HG03135 (cell line): ENCODE measurements at regions not wholly inside any gene's neighbourhood (a gene's known extent, or its start where the extent isn't known, plus 50 kb on each side); places are given as distances from the start of the nearest gene placed in this dataset.
"Not testable (repeated sequence)": the region's sequence is repeated elsewhere in the genome, so short reads cannot be mapped to it uniquely, and the experiment has no call there.

Experiments
- ATAC-seq: cut with Tn5 transposase; IDR thresholded peaks from one replicate; pipeline ENCODE4 v1.9.1; 2021; ENCODE audit warnings: mild to moderate bottlenecking, moderate library complexity; ENCODE audit not compliant: unreplicated experiment

GRCh38 chr11:96882622-96883021, 492.8 kb downstream of the JRKL start:
- not testable (repeated sequence) for ATAC-seq

GRCh38 chr11:96885405-96885804, 495.6 kb downstream of the JRKL start:
- no peak for ATAC-seq

GRCh38 chr11:96885912-96886311, 496.1 kb downstream of the JRKL start:
- ATAC-seq: no peak

GRCh38 chr11:96893988-96894387, 504.2 kb downstream of the JRKL start:
- ATAC-seq: no peak

- no peak for ATAC-seq
These were observed 504.8 kb downstream of the JRKL start for GRCh38 chr11:96894587-96894986.

- no peak for ATAC-seq
These were observed 510.2 kb downstream of the JRKL start for GRCh38 chr11:96899971-96900370.

- no peak for ATAC-seq
These were observed 515.3 kb downstream of the JRKL start for GRCh38 chr11:96905143-96905542.

- no peak for ATAC-seq
These were observed 515.9 kb downstream of the JRKL start for GRCh38 chr11:96905663-96906062.

- ATAC-seq: no peak
These were observed 516.7 kb downstream of the JRKL start for GRCh38 chr11:96906476-96906875.

- ATAC-seq: no peak
These were observed 536.0 kb downstream of the JRKL start for GRCh38 chr11:96925862-96926261.

GRCh38 chr11:96940227-96940626, 550.4 kb downstream of the JRKL start:
- ATAC-seq: no peak

GRCh38 chr11:96942855-96943254, 553.0 kb downstream of the JRKL start:
- no peak for ATAC-seq

GRCh38 chr11:96943970-96944369, 554.2 kb downstream of the JRKL start:
- ATAC-seq: no peak

GRCh38 chr11:96948066-96948465, 558.3 kb downstream of the JRKL start:
- no peak for ATAC-seq

- no peak for ATAC-seq
These were observed 559.7 kb downstream of the JRKL start for GRCh38 chr11:96949464-96949863.

- ATAC-seq: no peak
These were observed 564.9 kb downstream of the JRKL start for GRCh38 chr11:96954587-96955242.

GRCh38 chr11:96960476-96960875, 570.7 kb downstream of the JRKL start:
- no peak for ATAC-seq

GRCh38 chr11:96960926-96961325, 571.1 kb downstream of the JRKL start:
- ATAC-seq: no peak

- ATAC-seq: no peak
These were observed 572.1 kb downstream of the JRKL start for GRCh38 chr11:96961931-96962330.

- no peak for ATAC-seq
These were observed 573.6 kb downstream of the JRKL start for GRCh38 chr11:96963375-96963774.

GRCh38 chr11:96964661-96965060, 574.8 kb downstream of the JRKL start:
- no peak for ATAC-seq

- ATAC-seq: no peak
These were observed 577.8 kb downstream of the JRKL start for GRCh38 chr11:96967616-96968015.

- ATAC-seq: no peak
These were observed 579.4 kb downstream of the JRKL start for GRCh38 chr11:96969251-96969650.
